Activated CD8-positive, alpha-beta T cell treated with anti-CD3 and anti-CD28 coated beads for 36 hours (primary cell): ENCODE measurements at regions not wholly inside any gene's neighbourhood (a gene's known extent, or its start where the extent isn't known, plus 50 kb on each side); places are given as distances from the start of the nearest gene placed in this dataset.
"Not testable (repeated sequence)": the region's sequence is repeated elsewhere in the genome, so short reads cannot be mapped to it uniquely, and the experiment has no call there.

Experiments used
- ATAC-seq: fragments of 200-7000 bp; cut with Tn5 transposase; one replicate; pipeline ENCODE4 v1.10.0; 2021; ENCODE audit warnings: mild to moderate bottlenecking, moderate library complexity
- CTCF ChIA-PET: fragments of 350-600 bp; sonication (Branson Sonifier 250); formaldehyde crosslinking; loops from one replicate; lab custom pipeline; 2021; ENCODE audit warnings: antibody characterized with exemption; lab: Charles Lee
- POLR2A ChIA-PET: fragments of 350-600 bp; sonication (Branson Sonifier 250); formaldehyde crosslinking; loops from one replicate; lab custom pipeline; 2021; ENCODE audit warnings: antibody characterized with exemption; lab: Charles Lee
- DNase-seq: peaks from one replicate; pipeline ENCODE4 v3.0.0-alpha.2; 2020
- H3K27ac Mint-ChIP-seq: one replicate; pipeline ENCODE4 v1.8.0; 2021; ENCODE audit warnings: mild to moderate bottlenecking, mixed read lengths
- H3K27me3 Mint-ChIP-seq: one replicate; pipeline ENCODE4 v1.8.0; 2021; ENCODE audit warnings: mixed read lengths
- H3K36me3 Mint-ChIP-seq: one replicate; pipeline ENCODE4 v1.8.0; 2021; ENCODE audit warnings: low read depth, mixed read lengths
- H3K4me1 Mint-ChIP-seq: one replicate; pipeline ENCODE4 v1.8.0; 2021; ENCODE audit warnings: low read depth, mixed read lengths
- H3K4me3 Mint-ChIP-seq: one replicate; pipeline ENCODE4 v1.8.0; 2021; ENCODE audit warnings: mild to moderate bottlenecking, moderate library complexity, mixed read lengths
- H3K9me3 Mint-ChIP-seq: one replicate; pipeline ENCODE4 v1.8.0; 2021; ENCODE audit warnings: mixed read lengths
- intact Hi-C: fragments of 100-400 bp; cut with micrococcal nuclease; formaldehyde crosslinking; loops from one replicate; pipeline ENCODE4 v1.10.0; 2022
- TF ChIP-seq, protein P1 (sequence below): fragments of 200-600 bp; IDR thresholded peaks from one replicate; pipeline ENCODE4 v1.8.0; 2022; ENCODE audit warnings: antibody characterized with exemption, mild to moderate bottlenecking

DNA sequence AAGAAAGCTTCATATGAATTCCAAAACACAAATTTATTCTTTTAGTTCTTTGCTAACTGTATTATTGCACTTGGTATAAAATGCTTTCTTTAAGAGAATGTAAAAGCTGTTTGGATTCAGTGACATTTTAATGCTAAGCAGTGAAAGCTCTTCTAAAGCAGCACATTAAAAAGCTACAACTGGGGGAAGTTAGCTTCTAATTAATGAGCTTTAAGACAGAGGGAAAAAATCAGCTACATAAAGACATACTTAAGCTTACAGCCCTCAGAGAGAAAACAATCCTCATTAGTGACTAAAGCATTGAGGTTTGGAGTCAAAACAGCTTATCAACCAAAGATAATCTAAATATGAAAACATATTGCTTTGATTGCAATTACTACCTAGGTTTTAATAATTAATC lies 1222.2 kb upstream of the SPRY2 start:
- TF ChIP-seq, protein P1, sequence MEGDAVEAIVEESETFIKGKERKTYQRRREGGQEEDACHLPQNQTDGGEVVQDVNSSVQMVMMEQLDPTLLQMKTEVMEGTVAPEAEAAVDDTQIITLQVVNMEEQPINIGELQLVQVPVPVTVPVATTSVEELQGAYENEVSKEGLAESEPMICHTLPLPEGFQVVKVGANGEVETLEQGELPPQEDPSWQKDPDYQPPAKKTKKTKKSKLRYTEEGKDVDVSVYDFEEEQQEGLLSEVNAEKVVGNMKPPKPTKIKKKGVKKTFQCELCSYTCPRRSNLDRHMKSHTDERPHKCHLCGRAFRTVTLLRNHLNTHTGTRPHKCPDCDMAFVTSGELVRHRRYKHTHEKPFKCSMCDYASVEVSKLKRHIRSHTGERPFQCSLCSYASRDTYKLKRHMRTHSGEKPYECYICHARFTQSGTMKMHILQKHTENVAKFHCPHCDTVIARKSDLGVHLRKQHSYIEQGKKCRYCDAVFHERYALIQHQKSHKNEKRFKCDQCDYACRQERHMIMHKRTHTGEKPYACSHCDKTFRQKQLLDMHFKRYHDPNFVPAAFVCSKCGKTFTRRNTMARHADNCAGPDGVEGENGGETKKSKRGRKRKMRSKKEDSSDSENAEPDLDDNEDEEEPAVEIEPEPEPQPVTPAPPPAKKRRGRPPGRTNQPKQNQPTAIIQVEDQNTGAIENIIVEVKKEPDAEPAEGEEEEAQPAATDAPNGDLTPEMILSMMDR: no peak
- Mint-ChIP-seq H3K27me3 (no peaks in the 10 kb centered on the region), H3K27ac (no peak overlapping the region), H3K4me3 (no peak overlapping the region), H3K4me1 (no peaks in the 10 kb centered on the region), H3K9me3 (no peaks in the 10 kb centered on the region), H3K36me3 (no peaks in the 10 kb centered on the region)
- intact Hi-C loops: no loop called here
- no peak for ATAC-seq
- ChIA-PET CTCF (no interaction called here), POLR2A (no interaction called here)
- DNase-seq: no peak

DNA sequence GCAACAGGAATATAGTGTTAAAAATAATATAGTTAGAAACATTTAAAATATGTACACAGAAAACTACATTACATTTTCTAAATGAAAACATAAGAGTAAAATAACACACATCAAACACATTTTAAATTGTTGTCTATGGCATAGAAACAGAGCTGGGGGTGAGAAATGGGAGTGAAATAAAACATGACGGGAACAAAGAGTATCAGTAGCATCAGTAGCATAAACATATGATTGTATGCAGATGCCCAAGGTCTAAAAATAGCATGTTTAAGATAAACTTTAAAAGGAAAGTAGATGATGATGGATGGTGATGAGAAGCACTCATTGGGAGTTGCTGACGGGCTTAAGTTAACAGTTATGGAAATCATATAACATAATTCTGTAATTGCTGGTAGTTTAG lies 1221.7 kb upstream of the SPRY2 start:
- H3K4me3 Mint-ChIP-seq: no peak overlapping the region
- POLR2A ChIA-PET: no interaction called here
- CTCF ChIA-PET: no interaction called here
- H3K36me3 Mint-ChIP-seq: no peaks in the 10 kb centered on the region
- no peaks in the 10 kb centered on the region for H3K9me3 Mint-ChIP-seq
- ATAC-seq (no peak), DNase-seq (no peak)
- intact Hi-C loops: no loop called here
- H3K27ac Mint-ChIP-seq: no peak overlapping the region
- H3K4me1 Mint-ChIP-seq: no peaks in the 10 kb centered on the region
- H3K27me3 Mint-ChIP-seq: no peaks in the 10 kb centered on the region
- TF ChIP-seq, protein P1: no peak

DNA sequence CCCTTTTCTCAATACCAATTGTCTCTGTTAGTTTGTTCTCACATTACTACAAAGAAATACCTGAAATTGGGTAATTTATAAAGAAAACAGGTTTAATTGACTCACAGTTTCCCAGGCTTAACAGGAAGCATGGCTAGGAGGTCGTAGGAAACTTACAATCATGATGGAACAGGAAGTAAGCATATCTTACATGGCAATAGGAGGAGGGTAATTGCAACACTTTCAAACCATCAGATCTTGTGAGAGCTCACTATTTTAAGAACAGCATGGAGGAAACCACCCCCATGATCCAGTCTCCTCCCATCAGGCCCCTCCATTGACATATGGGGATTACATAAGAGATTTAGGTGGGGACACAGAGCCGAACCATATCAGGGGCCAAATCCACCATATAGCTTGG lies 1210.1 kb upstream of the SPRY2 start:
- TF ChIP-seq, protein P1: no peak
- Mint-ChIP-seq H3K4me3 (no peak overlapping the region), H3K27me3 (no peaks in the 10 kb centered on the region), H3K36me3 (no peaks in the 10 kb centered on the region), H3K4me1 (no peaks in the 10 kb centered on the region), H3K27ac (no peak overlapping the region), H3K9me3 (peaks cover 15% of the 10 kb centered on the region)
- CTCF ChIA-PET: no interaction called here
- DNase-seq (no peak), ATAC-seq (no peak)
- intact Hi-C loops: no loop called here
- POLR2A ChIA-PET: no interaction called here

DNA sequence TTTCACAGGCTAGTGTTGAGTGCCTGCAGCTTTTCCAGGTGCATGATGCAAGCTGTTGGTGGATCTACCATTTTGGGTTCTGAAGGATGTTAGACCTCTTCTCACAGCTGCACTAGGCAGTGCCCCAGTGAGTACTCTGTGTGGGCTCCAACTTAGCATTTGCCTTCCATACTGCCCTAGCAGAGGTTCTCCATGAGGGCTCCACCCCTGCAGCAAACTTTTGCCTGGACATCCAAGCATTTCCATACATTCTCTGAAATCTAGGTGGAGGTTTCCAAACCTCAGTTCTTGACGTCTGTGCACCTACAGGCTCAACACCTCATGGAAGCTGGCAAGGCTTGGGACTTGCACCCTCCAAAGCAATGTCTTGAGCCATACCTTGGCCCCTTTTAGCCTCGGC lies 1205.4 kb upstream of the SPRY2 start:
- peaks cover 16% of the 10 kb centered on the region for H3K9me3 Mint-ChIP-seq
- H3K4me3 Mint-ChIP-seq, intact Hi-C loops, H3K27ac Mint-ChIP-seq, H3K4me1 Mint-ChIP-seq, H3K36me3 Mint-ChIP-seq, CTCF ChIA-PET, ATAC-seq, DNase-seq, POLR2A ChIA-PET, H3K27me3 Mint-ChIP-seq: not testable (repeated sequence)

DNA sequence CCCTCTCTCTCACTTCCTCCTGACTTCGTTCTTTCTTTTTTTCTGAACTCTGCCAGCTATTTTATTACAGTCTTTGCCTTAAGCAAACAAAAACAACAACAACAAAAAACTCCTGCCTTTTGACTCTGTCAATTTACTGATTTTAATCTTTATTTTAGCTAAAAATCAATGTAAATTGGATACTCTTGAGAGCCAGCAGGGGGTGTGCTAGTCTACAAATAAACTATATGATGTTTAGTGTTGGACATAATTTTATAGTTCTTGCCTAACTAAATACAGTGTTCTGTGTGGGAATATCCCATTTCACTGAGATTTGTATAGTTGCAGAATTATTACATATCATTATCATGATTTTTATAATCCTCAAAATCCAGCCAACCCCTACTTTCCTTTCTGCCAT lies 1199.9 kb upstream of the SPRY2 start:
- POLR2A ChIA-PET: no interaction called here
- ATAC-seq (no peak), DNase-seq (no peak)
- Mint-ChIP-seq H3K27me3 (no peaks in the 10 kb centered on the region), H3K27ac (no peak overlapping the region), H3K4me1 (no peaks in the 10 kb centered on the region), H3K4me3 (no peak overlapping the region), H3K36me3 (no peaks in the 10 kb centered on the region), H3K9me3 (peaks cover 15% of the 10 kb centered on the region)
- intact Hi-C loops: no loop called here
- TF ChIP-seq, protein P1: no peak
- CTCF ChIA-PET: interaction anchor here (0.8 kb wide), 1 partner anchor 563 kb away, joined by 3 read pairs; no protein-coding TSS in a partner anchor

DNA sequence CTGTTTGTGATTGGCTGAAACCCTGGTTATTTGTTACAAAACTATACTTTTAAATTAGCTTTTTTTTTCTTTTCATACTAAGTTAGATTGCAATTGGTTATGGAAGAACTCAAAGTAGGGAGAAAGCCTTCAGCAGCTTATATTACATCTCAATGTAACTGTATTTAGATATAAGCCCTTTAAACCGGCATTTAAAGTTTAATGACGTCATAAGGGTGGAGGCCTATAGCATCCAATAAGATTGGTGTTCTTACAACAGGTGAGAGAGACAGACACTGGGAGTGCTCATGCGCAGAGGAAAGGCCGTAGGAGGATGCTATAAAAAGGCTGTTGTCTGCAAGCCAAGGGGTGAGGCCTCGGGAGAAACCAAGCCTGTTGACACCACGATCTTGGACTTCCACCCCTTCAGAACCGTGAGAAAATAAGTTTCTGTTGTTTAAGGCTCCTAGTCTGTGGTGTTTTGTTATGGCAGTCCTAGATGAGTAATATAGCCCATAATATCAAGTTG lies 1198.8 kb upstream of the SPRY2 start:
- TF ChIP-seq, protein P1: no peak
- H3K4me3 Mint-ChIP-seq: no peak overlapping the region
- no peak overlapping the region for H3K27ac Mint-ChIP-seq
- H3K4me1 Mint-ChIP-seq: no peaks in the 10 kb centered on the region
- ATAC-seq: no peak
- POLR2A ChIA-PET: no interaction called here
- no peaks in the 10 kb centered on the region for H3K36me3 Mint-ChIP-seq
- no peaks in the 10 kb centered on the region for H3K27me3 Mint-ChIP-seq
- H3K9me3 Mint-ChIP-seq: peaks cover 14% of the 10 kb centered on the region
- CTCF ChIA-PET: no interaction called here
- no peak for DNase-seq
- intact Hi-C loops: no loop called here
